PC-9 (cell line): ENCODE measurements at regions not wholly inside any gene's neighbourhood (a gene's known extent, or its start where the extent isn't known, plus 50 kb on each side); places are given as distances from the start of the nearest gene placed in this dataset.

Source experiments
- BruUV-seq: library from RNA; stranded (reverse); fragments of 400-500 nt; replicated peaks from 2 replicates; lab custom pipeline; 2021; lab: Mats Ljungman, UMichigan
- CTCF ChIA-PET: fragments of 300-600 bp; sonication (Branson Sonifier 250); formaldehyde crosslinking; loops from one replicate; lab custom pipeline; 2022; ENCODE audit warnings: antibody characterized with exemption; lab: Charles Lee
- POLR2A ChIA-PET: fragments of 300-600 bp; sonication (Branson Sonifier 250); formaldehyde crosslinking; loops from one replicate; lab custom pipeline; 2022; ENCODE audit warnings: antibody characterized with exemption; ENCODE audit not compliant: unreplicated experiment; lab: Charles Lee
- DNase-seq, 2 experiments: peaks; one replicate each; pipeline versions ENCODE4 v3.0.0 to v3.0.0-alpha.2; 2015 to 2022; ENCODE audit warnings: mixed read lengths in 1 of 2
- H2AFZ ChIP-seq: fragments of 200-600 bp; sonication (generic); 2 replicates; pipeline ENCODE4 v1.8.1; 2017; ENCODE audit warnings: antibody characterized with exemption
- H3F3A ChIP-seq: fragments of 200-600 bp; sonication (generic); 2 replicates; pipeline ENCODE4 v1.8.1; 2017; ENCODE audit warnings: antibody characterized with exemption, mild to moderate bottlenecking, low read depth; ENCODE audit not compliant: insufficient read depth
- H3K27ac ChIP-seq: fragments of 200-600 bp; sonication (generic); 2 replicates; pipeline ENCODE4 v1.6.1; 2016; ENCODE audit warnings: mixed run types
- H3K27me3 ChIP-seq: fragments of 200-600 bp; sonication (generic); 2 replicates; pipeline ENCODE4 v1.6.1; 2016; ENCODE audit warnings: low read depth, mixed run types; ENCODE audit not compliant: insufficient read depth
- H3K36me3 ChIP-seq: fragments of 200-600 bp; sonication (generic); 2 replicates; pipeline ENCODE4 v1.6.1; 2016; ENCODE audit warnings: low read depth, mixed run types
- H3K4me1 ChIP-seq: fragments of 200-600 bp; sonication (generic); replicated peaks from 2 replicates; pipeline ENCODE4 v1.6.1; 2016; ENCODE audit warnings: mixed run types; ENCODE audit not compliant: insufficient read depth
- H3K4me2 ChIP-seq: fragments of 200-600 bp; sonication (generic); 2 replicates; pipeline ENCODE4 v1.6.1; 2017; ENCODE audit warnings: mixed run types
- H3K4me3 ChIP-seq: fragments of 200-600 bp; sonication (generic); 2 replicates; pipeline ENCODE4 v1.6.1; 2016; ENCODE audit warnings: mixed run types
- H3K79me2 ChIP-seq: fragments of 200-600 bp; sonication (generic); 2 replicates; pipeline ENCODE4 v1.6.1; 2017; ENCODE audit warnings: low read depth, mixed run types
- H3K9me2 ChIP-seq: fragments of 200-600 bp; sonication (generic); 2 replicates; pipeline ENCODE4 v1.8.1; 2017; ENCODE audit warnings: mild to moderate bottlenecking; ENCODE audit not compliant: insufficient read depth
- H3K9me3 ChIP-seq: fragments of 200-600 bp; sonication (generic); 2 replicates; pipeline ENCODE4 v1.8.1; 2016; ENCODE audit warnings: low read depth; ENCODE audit not compliant: insufficient read depth
- H4K20me1 ChIP-seq: fragments of 200-600 bp; sonication (generic); 2 replicates; pipeline ENCODE4 v1.8.1; 2017; ENCODE audit not compliant: insufficient read depth
- CTCF ChIP-seq: fragments of 200-600 bp; sonication (generic); conservative IDR thresholded peaks from 2 replicates; pipeline ENCODE4 v1.6.1; 2017; ENCODE audit warnings: mixed run types, antibody characterized with exemption, mild to moderate bottlenecking, moderate library complexity
- EZH2 ChIP-seq: fragments of 200-600 bp; sonication (generic); IDR thresholded peaks from 2 replicates; pipeline ENCODE4 v1.8.0; 2017; ENCODE audit warnings: antibody characterized with exemption, low read depth
- intact Hi-C: fragments of 100-400 bp; cut with micrococcal nuclease; formaldehyde crosslinking; loops from one replicate; pipeline ENCODE4 v1.10.0; 2022; ENCODE audit not compliant: unreplicated experiment

DNA sequence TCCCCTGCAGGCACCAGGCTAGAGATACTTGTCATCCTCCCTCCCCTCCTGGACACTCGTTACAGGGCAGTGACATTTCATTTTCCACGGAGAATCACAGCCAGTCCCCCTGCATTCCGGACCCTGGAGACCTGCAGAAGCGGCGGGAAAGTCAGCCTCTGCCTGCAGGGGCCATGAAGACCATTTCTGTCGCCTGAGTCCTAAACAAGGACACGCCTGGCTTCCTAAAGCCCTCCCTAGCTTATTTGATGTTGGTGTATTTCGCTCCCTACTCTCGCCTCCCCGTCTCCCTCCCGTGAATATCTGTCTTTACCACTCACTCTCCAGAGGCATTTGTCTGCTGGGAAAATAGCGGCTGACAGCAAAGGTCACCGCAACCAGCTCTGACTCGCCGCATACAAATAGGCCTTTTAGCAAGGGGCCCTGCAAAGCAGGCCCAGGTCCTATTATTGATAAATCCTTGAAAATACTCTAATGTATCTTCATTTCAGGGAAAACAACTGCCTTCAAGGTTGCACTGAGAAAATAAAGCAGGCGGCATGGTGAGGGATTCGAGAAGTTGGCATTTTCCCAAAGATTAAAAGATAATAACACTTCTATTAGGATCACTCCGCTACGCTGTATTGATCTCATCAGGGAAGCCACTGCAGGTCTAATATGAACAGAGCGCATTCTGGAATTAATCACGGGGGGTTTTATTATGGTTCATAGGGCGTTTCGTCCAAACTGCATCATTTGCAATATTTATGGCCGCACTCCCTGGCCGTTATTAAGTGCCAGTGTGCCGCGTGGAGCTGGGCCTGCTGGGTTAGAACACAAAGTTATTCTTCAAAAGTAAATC, 447.1 kb upstream of the CDH5 start:
- no peak for TF ChIP-seq EZH2
- TF ChIP-seq CTCF: no peak
- H3K4me1 ChIP-seq: no peaks in the 10 kb centered on the region
- no peak overlapping the region for H3K4me3 ChIP-seq
- H3K9me3 ChIP-seq: no peaks in the 10 kb centered on the region
- no peak overlapping the region for H3K27ac ChIP-seq
- no peak for DNase-seq
- no peak overlapping the region for H2AFZ ChIP-seq
- ChIA-PET CTCF (no interaction called here), POLR2A (no interaction called here)
- peaks cover 48% of the 10 kb centered on the region for H3K27me3 ChIP-seq
- H3K79me2 ChIP-seq: no peaks in the 10 kb centered on the region
- no TSS peak for BruUV-seq
- intact Hi-C loops: no loop called here
- H3F3A ChIP-seq: no peaks in the 10 kb centered on the region
- H4K20me1 ChIP-seq: no peaks in the 10 kb centered on the region
- no peak overlapping the region for H3K4me2 ChIP-seq
- no peaks in the 10 kb centered on the region for H3K9me2 ChIP-seq
- H3K36me3 ChIP-seq: no peaks in the 10 kb centered on the region

DNA sequence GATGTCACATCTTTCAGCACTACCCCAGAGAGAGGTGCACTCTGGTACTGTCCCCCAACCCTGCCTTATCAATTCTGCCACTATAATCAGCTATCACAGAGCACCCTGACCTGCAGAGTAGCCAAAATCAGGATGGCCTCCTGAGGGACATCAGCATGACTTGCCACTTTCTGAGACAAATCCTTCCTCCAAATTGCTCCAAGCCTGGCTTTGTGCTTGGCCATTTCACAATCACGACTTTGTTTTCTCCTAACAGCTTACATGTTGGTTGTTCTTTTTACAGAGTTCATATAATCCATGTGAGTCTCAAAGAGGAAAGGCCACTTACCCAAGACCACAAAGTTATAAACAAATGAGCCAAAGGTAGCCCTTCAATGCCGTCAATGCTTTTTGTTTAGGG, 449.0 kb upstream of the CDH5 start:
- BruUV-seq: no TSS peak
- POLR2A ChIA-PET: no interaction called here
- H3K9me3 ChIP-seq: no peaks in the 10 kb centered on the region
- no peaks in the 10 kb centered on the region for H3K36me3 ChIP-seq
- H3K4me1 ChIP-seq: no peaks in the 10 kb centered on the region
- no peak for DNase-seq
- peaks cover 44% of the 10 kb centered on the region for H3K27me3 ChIP-seq
- H3K4me2 ChIP-seq: no peak overlapping the region
- intact Hi-C loops: no loop called here
- no peak overlapping the region for H3K4me3 ChIP-seq
- H3K27ac ChIP-seq: no peak overlapping the region
- no peaks in the 10 kb centered on the region for H4K20me1 ChIP-seq
- no peaks in the 10 kb centered on the region for H3F3A ChIP-seq
- H3K79me2 ChIP-seq: no peaks in the 10 kb centered on the region
- no peak overlapping the region for H2AFZ ChIP-seq
- CTCF ChIA-PET: no interaction called here
- TF ChIP-seq EZH2: no peak
- TF ChIP-seq CTCF: no peak
- no peaks in the 10 kb centered on the region for H3K9me2 ChIP-seq

DNA sequence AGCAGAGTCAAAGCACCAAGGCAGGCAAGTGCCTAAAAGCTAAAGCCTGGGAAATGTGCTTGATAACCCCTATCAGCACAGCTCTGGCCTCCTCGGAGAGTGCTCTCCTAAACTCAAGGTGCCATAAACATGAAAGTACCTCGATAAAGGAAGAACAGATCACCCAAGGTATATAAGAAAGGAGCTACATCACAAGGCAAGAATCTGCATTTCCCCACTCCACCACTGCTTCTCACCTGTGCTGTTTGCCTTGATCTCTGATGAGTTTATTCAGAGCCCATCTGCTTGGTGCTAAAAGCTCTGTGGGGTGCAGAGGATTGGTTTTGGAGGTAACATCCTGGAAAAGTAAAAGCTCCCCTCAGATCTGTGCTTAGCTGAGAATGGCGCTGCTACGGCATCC, 449.5 kb upstream of the CDH5 start:
- no peaks in the 10 kb centered on the region for H3K36me3 ChIP-seq
- CTCF ChIA-PET: no interaction called here

More for the DNA sequence above, 449.5 kb upstream of the CDH5 start:
- H3K4me2 ChIP-seq: no peak overlapping the region
- BruUV-seq: no TSS peak
- H3K9me2 ChIP-seq: no peaks in the 10 kb centered on the region
- no peaks in the 10 kb centered on the region for H4K20me1 ChIP-seq
- DNase-seq: no peak
- H2AFZ ChIP-seq: no peak overlapping the region
- no peaks in the 10 kb centered on the region for H3K9me3 ChIP-seq
- H3K27me3 ChIP-seq: peaks cover 44% of the 10 kb centered on the region
- H3K4me3 ChIP-seq: no peak overlapping the region
- no peaks in the 10 kb centered on the region for H3K79me2 ChIP-seq
- no peaks in the 10 kb centered on the region for H3K4me1 ChIP-seq
- intact Hi-C loops: no loop called here
- no peaks in the 10 kb centered on the region for H3F3A ChIP-seq
- H3K27ac ChIP-seq: no peak overlapping the region
- TF ChIP-seq CTCF (no peak), EZH2 (no peak)
- POLR2A ChIA-PET: no interaction called here
